Fibroblast of skin of right biceps (primary cell): ENCODE measurements at regions not wholly inside any gene's neighbourhood (a gene's known extent, or its start where the extent isn't known, plus 50 kb on each side); places are given as distances from the start of the nearest gene placed in this dataset.
A peak's percentile ranks its signal among the peaks of the same experiment; 100 is the strongest.

Experiments
- DNase-seq: peaks from one replicate; pipeline ENCODE4 v3.0.0-alpha.2; 2013

DNA sequence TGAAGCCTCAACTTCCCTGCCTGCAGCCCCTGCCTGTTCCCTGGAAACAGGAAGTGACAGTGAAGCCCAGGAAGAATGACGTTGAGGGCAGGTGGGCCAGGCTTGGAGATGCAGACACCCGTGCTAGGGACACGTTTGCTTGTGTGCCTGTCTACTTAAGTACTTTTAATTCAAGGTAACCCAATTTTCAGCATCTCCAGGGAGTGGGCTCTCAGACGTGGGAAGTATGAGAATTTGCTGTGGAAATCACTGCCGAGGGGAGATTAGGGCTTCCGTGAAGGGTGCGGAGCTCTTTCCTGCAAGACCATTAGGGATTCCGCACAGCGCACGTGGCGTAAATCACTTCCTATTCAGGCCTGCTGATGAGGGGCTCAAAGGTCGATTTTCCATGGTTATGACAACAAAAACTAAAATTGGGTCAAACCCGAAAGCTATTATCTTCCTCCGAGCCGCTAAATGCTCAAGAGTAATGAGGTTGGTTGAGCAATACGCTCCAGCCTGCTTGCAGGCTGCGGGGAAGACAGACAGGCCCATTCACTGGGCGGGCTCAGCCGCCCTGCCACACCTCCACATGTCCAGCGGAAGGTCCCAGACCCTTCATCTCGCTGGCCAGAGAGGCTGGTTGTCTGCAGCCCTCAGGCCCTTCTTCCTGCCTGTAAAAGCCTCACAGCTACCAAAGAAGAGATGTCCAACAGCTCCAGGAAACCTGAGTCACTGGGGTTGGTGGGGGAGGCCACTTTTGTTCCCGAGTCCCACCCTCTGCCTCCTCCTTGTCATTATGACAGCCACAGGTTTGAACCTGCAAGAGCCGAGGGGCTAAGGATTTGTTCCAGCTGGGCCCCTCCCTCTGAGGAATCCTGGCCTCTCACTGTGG lies 109.9 kb downstream of the RBFOX3 start:
- no peak for DNase-seq

DNA sequence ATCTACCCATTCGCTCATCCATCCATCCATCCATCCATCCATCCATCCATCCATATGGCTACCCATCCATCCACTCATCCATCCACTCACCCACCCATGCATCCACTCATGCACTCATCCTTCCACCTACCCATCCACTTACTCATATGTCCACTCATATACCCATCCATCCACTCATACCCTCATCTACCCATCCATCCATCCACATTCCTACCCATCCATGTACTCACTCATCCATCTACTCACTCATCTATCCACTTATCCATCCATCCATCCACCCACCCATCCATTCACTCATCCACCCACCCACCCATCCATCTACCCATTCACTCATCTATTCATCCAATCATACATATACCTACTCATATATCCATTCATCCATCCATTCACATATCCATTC lies 112.0 kb downstream of the RBFOX3 start:
- DNase-seq: no peak

DNA sequence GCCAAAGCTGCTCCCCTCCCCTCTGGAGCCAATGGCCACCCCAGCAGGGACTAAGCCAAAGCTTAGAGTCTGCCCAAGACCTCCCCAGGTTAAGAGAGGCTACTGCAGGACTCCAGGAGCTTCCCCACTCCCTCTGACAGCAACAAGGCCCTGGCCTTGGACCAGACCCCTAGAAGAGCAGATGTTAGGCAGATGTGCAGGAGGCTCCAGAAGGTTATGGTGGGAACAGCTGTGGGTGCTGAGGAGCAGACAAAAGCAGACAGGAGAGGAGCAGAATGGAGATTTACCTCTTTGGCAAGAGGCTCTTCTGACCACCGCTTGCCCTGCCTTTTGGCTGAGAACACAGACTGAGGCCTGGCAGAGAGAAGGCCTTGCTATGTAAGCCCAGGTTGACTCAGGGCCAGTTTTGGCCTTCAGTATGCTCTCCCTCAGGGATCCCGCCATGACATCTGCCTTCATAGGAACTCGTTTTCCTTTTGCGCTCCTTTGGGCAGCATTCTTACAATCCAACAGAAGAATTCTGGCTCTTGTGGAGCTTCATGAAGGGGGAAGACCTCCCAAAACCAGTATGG lies 113.0 kb downstream of the RBFOX3 start:
- DNase-seq: no peak

DNA sequence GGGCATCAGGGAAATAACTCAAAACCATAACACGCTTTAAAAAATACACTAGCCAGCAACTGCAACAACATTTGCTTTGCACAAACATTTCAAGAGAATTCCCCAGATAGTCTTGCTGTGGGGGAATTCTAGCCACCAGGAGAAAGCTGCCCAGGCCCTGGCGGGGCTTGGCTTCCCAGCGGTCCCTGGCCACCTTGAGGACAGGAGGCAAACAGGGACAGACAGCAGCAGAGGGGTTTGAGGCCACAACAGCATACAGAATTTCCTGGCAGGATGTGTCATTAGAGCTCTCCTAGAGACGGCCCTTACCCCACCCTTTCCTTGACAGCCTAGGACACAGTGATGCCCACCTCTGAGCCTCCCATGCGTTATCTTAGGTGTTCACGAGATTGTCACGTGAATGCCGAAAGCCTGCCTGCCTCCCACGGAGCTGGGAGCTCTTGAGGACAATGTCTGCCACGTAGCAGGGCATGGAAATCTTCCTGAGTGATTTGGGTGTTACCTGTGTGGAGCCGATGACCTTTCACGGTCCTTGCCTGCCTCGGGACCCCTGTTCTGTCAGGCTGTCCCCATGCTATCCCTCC lies 114.3 kb downstream of the RBFOX3 start:
- no peak for DNase-seq

DNA sequence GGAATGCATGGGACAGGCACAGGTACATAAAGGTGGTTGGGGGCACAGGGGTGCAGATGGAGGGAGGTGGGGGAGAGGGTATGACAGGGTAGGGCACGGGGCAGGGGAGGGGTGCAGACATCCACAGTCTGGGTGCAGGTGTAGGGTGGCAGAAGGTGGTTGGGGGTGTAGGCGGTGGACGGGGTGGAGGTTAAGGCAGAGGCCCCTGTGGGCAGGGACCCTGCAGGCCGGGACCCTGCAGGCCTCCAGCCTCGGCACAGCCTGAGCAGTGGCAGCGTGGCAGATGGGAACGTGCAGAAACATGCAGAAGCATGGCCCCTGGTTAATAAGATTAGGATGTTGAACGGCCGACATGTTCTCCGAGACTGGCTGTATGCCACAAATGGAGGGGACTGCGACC lies 115.2 kb downstream of the RBFOX3 start:
- no peak for DNase-seq

DNA sequence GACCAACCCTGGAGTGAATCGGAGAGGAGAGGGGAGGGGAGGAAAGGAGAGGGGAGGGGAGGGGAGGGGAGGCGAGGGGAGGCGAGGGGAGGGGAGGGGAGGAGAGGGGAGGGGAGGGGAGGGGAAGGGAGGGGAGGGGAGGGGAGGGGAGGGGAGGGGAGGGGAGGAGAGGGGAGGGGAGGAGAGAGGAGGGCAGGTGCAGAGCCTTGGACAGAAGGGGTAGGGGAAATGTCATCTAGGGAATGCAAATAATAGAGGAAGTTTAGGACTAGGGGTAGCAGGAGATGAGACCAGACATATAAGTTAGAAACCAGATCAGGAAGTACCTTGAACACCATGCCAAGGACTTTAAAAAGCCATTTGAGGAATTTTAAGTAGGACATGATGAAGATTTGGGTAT lies 119.8 kb downstream of the RBFOX3 start:
- no peak for DNase-seq

DNA sequence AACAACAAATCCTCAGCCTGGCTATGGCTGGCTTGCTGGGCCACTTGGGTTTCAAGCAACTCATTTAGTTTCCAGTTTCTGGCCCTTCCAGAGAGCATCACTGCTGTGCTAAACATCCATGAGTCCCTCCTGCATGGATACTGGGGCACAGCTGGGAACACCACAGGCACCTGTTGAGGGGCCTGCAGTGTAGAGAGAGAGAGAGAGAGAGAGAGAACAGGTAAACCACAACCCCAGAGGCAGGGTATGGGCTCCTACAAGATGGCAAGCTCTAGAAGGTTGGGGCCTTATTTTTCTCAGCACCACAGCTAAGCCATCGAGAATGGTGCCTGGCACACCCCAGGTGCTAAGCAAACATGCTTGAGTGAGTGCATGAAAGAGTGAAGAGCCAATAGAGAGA lies 120.3 kb downstream of the RBFOX3 start:
- DNase-seq: no peak

DNA sequence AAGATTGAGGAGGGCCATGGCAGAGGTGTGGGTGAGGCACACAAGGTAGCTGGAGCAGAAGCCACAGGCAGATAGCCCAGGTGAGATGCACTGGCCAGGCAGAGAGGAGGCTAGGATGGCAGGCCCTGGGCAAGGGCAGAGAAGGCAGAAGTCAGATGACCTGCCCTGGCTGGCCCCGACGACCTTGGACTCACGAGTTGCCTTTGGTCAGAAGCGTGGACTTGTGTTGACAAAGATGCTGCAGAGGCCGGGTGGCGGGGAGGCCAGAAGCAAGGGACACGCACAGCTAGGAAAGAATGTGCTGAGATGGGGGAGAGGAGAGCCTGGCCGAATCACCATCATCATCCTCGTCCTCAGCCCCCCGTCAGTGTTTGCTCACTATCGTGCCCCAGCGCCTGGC lies 123.7 kb downstream of the RBFOX3 start:
- no peak for DNase-seq

DNA sequence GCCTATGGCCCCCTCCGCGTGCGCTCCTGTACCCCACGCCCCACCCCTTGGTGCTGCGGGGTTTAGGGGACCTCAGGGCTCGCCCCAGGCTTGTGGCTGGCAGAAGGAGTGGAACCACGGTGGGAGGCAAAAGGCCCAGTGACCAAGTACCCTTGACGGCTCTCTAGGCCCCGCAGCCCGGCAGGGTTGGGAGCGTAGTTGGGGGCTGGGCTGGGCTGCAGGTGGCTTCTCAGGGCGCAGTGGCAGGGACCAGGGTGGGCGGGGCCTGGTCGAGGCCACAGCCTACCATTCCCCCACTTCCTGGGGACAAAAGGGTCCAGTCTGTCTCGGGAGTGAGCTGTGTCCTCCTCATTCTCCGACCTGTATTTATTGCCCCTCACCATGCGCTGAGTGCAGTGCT lies 124.9 kb downstream of the RBFOX3 start:
- DNase-seq: no peak

DNA sequence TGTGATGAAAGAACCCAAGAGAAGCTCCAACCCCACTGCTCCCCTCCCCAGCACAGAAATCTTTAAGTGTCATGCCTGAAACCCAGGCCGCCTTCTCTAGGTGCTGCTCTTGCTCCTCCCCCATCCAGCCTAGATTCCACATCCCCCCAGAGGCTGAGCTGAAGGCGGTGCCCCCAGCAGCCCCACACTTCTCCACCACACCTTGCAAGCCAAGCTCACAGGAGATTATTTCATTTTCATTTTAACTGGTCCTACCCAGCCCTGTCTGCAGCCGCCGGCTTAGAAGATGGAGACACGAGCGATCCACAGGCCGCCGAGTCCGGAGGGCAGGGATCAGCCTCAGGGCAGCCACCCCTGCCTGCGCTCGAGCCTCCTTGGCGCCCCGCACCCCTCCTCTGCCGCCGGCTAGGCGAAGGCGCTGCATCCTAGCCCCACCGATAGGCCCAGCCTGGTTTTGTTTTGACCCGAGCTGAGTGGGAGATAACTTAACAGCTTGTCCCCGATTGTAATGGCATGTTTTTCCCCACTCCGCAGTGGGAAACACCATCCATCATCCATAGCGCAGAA lies 125.3 kb downstream of the RBFOX3 start:
- DNase-seq: no peak

DNA sequence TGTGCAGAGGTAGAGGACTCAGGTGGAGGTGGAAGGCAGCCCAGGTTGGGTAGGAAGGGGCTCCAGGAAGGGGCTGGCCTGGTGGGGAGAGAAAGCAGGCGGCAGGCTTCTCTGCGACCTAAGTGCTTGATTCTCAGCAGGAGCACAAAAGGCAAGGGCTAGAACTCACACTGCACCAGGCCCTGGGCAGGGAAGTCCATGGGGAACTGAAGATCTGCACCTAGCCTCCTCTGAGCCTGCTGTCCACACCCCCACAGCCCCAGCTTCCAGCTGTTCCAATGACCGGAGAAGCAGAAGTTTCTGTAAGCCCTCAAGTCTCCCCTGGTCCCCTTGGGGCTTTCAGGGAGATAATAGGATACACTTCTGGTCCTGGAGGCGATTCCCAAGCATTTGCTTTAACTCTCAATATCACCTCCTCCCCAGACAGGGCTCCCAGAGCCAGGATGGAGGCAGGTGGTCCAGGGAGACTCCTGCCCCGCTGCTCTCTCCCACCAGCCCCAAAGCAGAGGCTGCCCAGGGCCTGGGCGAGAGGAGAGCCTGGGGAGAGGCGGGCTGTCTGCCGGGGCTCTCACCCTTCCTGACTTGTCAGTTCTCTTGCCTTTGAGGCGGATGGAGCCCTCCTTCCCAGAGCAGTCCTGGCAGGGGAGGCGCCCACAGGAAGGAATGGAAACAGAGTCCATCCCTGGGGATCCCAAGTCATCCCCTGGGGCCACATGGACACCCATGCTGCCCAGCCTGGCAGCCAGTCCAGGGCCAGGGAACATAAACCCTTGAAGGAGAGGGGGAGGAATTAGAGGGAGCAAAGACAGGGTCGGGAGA lies 126.0 kb downstream of the RBFOX3 start:
- DNase-seq: no peak

DNA sequence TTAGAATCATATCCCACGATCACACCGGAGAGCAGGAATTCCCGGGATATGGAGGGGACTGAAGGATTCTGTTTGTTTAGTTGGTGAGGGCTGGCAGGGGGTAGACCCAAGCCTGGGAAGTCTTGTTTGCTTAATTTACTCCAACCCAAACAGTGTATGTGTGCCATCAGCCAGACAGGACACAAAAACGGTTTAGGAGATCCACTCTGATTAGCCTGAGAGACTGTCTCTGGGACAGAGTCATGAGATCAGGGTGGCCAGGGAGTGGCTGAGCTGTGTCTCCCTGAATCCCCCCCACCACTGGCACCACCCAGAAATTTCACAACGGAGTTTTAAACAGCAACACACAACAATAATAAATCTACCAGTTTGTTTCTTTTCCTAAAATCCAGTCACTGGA lies 127.0 kb downstream of the RBFOX3 start:
- no peak for DNase-seq

DNA sequence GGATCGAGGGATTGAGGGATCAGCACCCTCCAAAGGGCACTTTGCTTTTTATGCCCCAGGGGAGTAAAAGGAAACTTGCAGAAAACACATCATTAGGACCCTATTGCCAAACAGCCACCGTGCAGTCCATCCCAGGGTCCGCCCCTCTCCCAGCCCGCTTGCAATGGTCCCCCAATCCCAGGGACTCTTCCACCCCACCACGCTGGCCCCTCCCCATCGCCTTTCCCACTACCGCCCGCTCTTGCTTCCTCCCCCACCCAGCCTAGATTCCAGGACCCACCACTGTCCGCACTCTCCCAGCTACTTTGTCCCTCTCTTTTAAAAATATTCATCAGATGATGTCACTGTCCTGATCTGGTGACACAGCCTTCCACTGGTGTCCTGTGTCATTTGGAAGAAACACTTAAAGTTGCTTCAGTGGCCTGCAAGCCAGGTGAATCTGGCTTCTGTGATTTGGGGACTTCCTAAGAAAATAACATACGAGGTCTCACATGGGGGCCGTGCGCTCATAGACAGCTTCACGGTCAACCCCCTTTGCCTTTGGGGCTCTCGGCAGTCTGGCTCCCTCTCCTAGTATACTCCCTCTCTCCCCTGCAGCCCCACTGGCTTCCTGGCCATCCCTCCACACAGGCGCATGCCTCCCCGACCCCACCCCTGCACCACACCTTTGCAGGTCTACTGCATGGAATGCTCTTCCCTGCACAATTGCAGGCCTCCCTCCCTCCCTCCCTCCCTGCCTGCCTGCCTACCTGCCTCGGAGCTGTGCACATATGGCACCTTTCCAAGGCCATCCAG lies 127.9 kb downstream of the RBFOX3 start:
- DNase-seq: no peak

DNA sequence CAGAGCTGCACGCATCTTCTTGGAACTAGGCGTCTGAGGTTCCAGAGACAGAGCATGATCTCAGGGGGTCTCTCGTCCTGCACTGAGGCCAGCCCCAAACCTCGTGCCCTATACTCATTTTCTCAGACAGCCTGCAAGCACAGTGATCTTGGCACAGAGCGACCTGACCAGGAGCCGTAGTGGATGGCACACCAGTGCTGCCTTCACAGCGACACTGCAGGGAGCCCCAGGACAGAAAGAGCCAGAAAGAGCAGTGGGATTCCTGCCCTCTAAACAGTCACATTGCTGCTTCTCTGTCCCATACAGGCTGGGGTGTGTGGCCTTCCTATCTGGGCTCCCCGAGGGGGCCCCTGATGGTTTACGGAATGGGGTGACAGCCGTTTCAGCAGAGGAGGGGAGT lies 131.0 kb downstream of the RBFOX3 start:
- no peak for DNase-seq

DNA sequence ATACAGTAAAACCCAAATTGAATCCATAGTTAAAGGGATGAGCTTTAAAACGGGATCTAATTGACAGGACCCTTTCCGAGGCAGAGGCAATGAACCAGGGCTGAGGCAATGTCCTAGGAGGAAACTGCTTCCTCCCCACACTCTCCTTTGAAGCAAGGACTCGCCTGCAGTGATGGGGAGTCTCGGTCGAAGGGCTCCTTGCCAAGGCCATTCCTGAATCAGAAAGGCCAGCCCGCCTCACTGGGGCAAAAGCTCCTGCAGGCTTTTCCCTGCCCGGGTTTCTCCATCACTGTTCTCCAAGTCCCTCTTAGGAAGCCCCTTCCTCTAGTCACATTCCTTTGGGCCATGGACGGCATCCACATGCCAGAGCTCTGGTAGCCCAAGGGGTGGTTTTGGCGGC lies 132.0 kb downstream of the RBFOX3 start:
- DNase-seq: no peak

DNA sequence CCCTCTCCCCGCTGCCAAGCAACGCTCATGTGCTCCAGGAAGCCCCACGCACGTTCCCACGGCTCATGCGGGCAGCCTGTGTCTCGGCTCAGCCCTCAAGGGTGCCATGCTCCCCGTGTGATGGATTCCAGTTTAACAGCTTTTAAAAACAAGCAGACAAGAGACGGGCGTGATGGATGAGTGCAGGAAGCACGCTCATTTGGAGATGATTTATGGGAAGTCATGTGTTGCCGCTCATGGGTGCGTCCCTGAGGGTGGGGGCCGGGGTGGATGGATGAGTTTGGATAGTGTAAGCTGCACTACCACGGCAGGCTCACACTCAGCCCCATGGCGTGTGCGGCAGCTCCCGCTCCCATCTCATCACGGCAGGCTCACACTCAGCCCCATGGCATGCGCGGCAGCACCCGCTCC lies 132.8 kb downstream of the RBFOX3 start:
- peak; percentile 64 for DNase-seq

DNA sequence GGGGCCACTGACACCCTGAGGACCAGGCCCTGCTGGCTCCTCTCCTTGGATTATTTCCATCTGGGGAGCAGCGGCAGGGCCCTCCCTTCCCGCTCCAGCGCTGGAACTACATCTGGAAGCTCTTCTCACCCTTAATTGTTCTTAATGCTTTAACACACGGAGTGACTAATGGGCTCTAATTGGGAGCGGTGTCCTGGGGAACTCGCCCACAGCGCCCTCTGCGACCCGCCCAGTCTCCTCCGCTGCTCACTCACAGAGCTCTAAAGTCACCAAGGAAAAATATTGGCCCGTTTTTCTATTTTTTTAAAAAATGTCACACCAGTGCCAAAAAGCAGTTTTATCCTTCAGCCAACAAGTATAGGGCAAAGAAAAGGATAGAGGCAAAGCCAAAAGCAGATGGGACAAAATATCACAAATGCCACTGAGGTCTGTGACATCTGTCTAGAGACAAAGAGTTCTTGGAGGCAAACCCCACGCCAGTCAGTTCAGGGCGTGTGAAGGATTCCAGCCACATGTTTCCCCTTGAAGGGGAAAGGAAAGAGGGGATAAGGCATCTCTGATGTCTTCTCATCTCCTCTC lies 134.7 kb downstream of the RBFOX3 start:
- no peak for DNase-seq

DNA sequence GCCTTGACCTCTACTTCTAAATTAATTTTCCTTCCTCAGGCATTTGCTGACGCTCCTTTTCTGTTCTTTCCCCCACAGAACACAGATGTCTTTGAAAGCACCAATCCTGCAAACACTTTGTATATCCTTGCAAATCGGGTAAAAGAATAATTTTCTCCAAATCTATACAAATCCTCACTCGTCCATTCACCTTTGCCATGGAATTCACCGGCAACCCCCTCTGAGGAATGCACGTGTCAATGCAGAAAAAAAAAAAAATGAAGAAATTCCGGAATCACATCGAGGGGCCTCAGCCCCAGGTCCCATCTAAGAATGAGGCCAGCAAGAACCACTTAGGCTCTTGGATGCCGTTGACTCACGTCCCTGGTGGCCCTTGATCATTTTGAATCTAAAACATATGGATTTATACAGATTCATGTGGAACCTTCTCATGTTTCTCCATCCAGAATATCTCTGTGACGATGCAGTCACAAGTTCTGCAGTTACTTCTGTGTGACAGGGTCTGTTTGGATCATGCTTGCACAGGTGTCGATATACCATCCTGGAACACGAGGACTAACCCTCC lies 136.9 kb downstream of the RBFOX3 start:
- peak; percentile 11 for DNase-seq

DNA sequence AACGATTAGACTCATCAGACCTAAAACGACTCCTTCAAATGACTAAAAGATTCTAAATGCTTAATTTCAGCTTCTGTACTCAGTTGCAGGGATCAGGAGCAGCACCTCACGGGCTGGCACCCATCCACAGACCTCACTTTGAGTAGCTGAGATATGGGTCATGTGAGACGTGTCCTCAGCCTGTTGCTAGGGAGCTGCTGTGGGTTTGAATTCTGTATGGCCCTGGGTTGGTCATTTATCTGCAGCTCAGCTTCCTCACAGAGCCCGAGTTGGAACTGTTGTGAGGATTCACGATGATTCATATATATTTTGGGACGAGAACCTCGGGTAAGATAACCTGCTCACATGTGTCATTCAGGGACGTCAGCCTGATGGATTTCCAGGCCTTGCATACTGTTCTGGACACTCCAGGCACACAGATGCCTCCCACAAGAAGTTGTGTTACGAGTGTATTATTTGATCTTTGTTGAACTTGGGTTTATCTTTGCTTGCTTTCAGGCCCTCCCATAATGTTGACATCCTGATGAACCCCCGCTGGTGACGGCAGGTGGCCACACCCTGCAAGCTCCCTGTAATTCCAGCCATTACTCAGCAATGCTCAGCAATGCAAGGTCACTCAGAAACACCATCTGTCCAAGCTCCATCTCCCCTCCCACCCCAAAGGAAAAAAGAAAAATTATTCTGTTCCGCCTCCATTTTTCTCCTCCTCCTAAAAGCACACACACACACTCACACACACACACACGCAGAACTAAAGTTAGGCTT lies 137.6 kb downstream of the RBFOX3 start:
- no peak for DNase-seq

DNA sequence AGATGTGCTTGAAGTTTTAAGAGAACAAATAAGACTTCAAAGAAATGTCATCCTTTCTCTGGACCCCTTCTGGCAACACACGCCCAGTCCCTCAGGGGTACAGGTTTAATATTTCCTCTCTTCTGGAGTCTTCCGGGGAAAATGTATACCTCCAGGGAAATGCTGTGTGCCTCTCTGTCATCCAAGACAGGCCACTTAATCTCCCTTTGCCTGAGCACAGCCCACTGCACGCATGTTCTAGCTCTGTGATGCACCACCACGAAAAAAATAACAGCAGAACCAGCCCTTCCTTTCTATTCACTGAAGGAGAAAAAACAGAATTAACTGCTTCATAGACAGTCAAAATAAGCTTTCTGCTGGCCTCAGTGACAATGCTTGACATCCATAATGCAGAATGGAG lies 140.1 kb downstream of the RBFOX3 start:
- no peak for DNase-seq

DNA sequence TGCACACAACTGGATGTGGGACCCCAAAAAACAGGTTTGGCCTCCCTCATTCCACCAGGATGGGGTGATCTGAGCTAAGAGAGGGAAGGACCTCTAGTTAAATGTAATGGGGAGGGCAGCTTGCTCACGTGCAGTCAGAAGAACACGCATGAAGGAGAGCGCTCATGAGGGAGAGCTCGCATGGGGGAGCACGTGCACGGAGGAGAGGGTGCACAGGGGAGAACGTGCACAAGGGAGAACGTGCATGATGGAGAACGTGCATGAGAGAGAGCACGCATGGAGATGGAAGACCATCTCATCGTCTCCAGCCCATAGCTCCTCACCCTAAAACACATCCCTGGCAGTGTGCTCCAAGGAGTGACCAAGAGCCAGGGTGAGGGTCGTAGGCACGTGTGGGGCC lies 141.2 kb downstream of the RBFOX3 start:
- no peak for DNase-seq
